Mammary epithelial cell (primary cell): ENCODE measurements at regions not wholly inside any gene's neighbourhood (a gene's known extent, or its start where the extent isn't known, plus 50 kb on each side); places are given as distances from the start of the nearest gene placed in this dataset.

Experiments
- EZH2 ChIP-seq: IDR thresholded peaks from 2 replicates; pipeline ENCODE4 v1.6.1; 2012; ENCODE audit warnings: low read length, inconsistent platforms, borderline replicate concordance
- TF ChIP-seq, protein P1 (sequence below), 2 donors: IDR thresholded peaks in 1 of 2; conservative IDR thresholded peaks in 1 of 2; 2 replicates each; pipeline ENCODE4 v1.5.1; 2011 to 2012; ENCODE audit warnings: inconsistent platforms in 2 of 2, low read length in 2 of 2, mild to moderate bottlenecking in 2 of 2, control low read depth in 1 of 2, low read depth in 1 of 2; ENCODE audit not compliant: insufficient read depth in 1 of 2; ENCODE audit errors: extremely low read depth in 1 of 2

DNA sequence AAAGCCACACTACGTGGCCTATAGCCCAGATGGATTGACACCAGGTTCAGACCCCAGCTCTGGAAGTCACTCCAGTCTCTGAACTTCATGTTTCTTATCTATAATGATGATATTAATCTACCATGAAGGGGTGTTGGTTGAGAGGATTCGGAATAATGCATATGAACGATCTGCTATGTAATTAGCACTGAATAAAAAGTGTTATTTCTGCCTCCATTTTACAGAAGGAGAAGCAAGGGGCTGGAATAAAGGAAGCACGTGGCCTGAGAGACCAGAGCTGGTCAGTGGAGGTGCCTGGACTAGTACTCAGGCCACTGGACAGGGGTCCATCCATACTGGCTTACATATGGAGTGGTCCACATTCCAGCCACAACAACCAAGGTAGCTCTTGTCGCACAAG, 166.5 kb upstream of the MYCN start:
- TF ChIP-seq, protein P1, sequence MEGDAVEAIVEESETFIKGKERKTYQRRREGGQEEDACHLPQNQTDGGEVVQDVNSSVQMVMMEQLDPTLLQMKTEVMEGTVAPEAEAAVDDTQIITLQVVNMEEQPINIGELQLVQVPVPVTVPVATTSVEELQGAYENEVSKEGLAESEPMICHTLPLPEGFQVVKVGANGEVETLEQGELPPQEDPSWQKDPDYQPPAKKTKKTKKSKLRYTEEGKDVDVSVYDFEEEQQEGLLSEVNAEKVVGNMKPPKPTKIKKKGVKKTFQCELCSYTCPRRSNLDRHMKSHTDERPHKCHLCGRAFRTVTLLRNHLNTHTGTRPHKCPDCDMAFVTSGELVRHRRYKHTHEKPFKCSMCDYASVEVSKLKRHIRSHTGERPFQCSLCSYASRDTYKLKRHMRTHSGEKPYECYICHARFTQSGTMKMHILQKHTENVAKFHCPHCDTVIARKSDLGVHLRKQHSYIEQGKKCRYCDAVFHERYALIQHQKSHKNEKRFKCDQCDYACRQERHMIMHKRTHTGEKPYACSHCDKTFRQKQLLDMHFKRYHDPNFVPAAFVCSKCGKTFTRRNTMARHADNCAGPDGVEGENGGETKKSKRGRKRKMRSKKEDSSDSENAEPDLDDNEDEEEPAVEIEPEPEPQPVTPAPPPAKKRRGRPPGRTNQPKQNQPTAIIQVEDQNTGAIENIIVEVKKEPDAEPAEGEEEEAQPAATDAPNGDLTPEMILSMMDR (conservative IDR thresholded peaks at IDR 0.05 in 1 of 2, IDR thresholded peaks at IDR 0.05 in 1 of 2; ENCODE audit: extremely low read depth in 1 of 2, insufficient read depth in 1 of 2, low read depth in 1 of 2, low read length in 2 of 2), result no peak
- TF ChIP-seq EZH2, result no peak
